ENCODE measurements at regions not wholly inside any gene's neighbourhood (a gene's known extent, or its start where the extent isn't known, plus 50 kb on each side); places are given as distances from the start of the nearest gene placed in this dataset.

DNA sequence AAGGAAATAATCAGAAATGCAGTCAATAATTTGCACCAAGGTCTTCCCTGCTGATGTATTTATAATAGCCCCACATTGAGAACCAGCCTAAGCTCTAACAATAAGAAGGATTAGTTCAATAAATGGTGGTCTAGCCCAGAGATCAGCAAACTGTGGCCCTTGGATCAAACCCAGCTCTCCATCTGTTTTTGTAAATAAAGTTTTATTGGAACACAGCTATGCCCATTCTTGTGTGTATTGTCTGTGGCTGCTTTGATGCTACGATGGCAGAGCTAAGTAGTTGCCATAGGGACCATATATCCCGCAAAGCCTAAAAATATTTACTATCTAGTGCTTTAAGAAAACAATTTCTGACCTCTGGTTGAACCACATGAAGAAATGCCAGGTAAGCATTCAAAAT lies 154.9 kb downstream of the EMX2 start:
- no peak overlapping the region for H3K4me3 ChIP-seq (ENCODE audit: low read depth, low read length)
- TF ChIP-seq, protein P1, sequence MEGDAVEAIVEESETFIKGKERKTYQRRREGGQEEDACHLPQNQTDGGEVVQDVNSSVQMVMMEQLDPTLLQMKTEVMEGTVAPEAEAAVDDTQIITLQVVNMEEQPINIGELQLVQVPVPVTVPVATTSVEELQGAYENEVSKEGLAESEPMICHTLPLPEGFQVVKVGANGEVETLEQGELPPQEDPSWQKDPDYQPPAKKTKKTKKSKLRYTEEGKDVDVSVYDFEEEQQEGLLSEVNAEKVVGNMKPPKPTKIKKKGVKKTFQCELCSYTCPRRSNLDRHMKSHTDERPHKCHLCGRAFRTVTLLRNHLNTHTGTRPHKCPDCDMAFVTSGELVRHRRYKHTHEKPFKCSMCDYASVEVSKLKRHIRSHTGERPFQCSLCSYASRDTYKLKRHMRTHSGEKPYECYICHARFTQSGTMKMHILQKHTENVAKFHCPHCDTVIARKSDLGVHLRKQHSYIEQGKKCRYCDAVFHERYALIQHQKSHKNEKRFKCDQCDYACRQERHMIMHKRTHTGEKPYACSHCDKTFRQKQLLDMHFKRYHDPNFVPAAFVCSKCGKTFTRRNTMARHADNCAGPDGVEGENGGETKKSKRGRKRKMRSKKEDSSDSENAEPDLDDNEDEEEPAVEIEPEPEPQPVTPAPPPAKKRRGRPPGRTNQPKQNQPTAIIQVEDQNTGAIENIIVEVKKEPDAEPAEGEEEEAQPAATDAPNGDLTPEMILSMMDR (IDR thresholded peaks at IDR 0.05; ENCODE audit: insufficient read depth, low read depth, low read length, missing control alignments), result no peak
- DNase-seq (ENCODE audit: low read depth), result no peak

DNA sequence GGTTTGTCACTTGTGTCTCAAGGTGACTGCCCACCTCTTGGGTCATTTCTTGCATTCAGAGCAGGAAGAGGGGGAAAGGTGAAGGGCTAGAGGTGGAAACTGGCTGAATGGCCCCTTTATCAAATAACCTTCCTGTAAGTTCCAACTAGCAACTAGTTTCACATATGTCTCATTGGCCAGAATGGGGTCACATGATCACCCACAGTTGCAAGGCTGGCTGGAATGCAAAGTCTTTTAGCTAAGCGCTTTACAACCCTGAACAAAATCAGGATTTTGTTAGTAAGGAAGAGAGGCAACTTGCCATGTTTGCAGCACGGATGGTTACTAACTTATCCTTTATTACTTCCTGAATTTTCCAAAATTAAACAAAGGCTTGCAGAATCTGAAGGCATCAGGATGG lies 156.3 kb downstream of the EMX2 start:
- no peak overlapping the region for H3K4me3 ChIP-seq (ENCODE audit: low read depth, low read length)
- TF ChIP-seq, protein P1 (IDR thresholded peaks at IDR 0.05; ENCODE audit: insufficient read depth, low read depth, low read length, missing control alignments), result no peak
- DNase-seq (ENCODE audit: low read depth), result no peak

DNA sequence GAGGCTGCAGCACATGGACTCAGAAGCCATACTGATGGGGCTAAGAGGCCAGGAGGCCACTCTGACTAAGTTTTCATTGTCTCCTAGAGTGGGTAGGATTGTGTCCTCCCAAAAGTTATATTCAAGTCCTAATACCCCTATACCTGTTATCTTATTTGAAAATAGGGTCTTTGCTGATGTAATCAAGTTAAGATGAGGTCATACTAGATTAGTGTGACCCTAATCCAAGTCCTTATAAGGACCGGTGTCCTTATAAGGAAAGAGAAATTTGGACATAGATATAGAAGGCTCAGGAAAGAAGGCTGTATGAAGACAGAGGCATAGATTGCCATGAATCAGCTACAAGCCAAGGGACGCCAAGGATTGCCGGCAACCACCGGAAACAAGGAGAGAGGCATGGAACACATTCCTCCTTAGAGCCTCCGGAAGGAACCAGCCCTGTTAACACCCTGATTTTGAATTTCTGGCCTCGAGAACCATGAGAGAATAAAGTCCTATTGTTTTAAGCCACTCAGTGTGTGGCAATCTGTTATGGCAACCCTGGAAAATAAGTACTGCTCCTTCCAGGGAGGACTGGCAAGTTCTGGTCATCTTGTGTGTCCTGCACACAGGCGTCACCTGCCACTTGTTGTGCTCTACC lies 157.0 kb downstream of the EMX2 start:
- no peak overlapping the region for H3K4me3 ChIP-seq (ENCODE audit: low read depth, low read length)
- DNase-seq (ENCODE audit: low read depth), result no peak

DNA sequence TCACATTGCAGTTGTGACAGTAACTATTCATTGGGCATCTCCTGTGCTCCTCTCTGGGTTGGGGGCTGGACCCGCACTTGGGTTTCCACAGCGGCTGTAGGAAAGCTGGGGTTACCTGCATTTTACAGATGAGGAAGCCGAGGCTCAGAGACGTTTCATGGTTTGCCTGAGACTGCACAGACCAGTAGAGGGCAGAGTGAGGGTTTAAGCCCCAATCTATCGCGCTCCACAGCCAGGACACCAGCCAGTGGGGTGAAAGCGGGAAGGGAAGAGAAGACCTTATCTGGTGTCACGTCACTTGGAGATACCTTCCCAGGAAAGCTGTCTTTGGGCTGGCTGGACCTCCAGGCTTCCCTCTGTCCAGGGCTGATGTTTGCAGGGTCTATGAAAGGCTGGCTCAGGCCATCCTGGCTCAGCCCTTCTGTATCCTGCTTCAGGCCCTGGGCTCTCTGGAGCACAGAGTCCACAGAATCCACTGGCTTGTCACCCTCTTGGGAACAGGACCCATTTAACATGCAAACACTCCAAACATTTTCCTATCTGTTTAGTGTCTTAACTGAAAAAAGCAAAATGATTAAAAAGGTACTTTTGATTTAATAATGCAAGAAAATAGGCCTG lies 167.7 kb downstream of the EMX2 start:
- DNase-seq (ENCODE audit: low read depth), result no peak
- TF ChIP-seq, protein P1 (IDR thresholded peaks at IDR 0.05; ENCODE audit: insufficient read depth, low read depth, low read length, missing control alignments), result no peak
- H3K4me3 ChIP-seq (ENCODE audit: low read depth, low read length), result no peak overlapping the region

More for the DNA sequence above, 157.0 kb downstream of the EMX2 start:
- TF ChIP-seq, protein P1 (IDR thresholded peaks at IDR 0.05; ENCODE audit: insufficient read depth, low read depth, low read length, missing control alignments), result no peak

DNA sequence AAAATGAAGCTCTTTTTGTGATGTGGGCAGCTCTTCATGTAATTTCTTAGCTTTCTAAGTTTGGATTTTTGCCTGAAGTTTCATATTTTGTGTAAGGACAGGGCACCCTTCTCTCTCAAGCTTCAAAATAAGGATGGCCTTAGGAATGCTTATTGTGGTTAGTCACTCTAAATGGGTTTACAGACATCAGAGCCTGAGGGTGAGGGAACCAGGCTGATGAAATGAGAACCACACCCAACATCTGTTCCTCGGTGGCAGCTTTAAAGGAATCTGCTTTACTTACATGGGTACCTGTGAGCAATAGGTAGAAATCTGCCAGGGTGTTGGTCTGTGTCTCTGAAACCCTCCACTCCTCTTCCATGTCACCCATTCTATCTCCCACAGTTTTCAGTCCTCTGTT lies 174.3 kb downstream of the EMX2 start:
- no peak for DNase-seq (ENCODE audit: low read depth)
- TF ChIP-seq, protein P1 (IDR thresholded peaks at IDR 0.05; ENCODE audit: insufficient read depth, low read depth, low read length, missing control alignments), result no peak
- H3K4me3 ChIP-seq (ENCODE audit: low read depth, low read length), result no peak overlapping the region

DNA sequence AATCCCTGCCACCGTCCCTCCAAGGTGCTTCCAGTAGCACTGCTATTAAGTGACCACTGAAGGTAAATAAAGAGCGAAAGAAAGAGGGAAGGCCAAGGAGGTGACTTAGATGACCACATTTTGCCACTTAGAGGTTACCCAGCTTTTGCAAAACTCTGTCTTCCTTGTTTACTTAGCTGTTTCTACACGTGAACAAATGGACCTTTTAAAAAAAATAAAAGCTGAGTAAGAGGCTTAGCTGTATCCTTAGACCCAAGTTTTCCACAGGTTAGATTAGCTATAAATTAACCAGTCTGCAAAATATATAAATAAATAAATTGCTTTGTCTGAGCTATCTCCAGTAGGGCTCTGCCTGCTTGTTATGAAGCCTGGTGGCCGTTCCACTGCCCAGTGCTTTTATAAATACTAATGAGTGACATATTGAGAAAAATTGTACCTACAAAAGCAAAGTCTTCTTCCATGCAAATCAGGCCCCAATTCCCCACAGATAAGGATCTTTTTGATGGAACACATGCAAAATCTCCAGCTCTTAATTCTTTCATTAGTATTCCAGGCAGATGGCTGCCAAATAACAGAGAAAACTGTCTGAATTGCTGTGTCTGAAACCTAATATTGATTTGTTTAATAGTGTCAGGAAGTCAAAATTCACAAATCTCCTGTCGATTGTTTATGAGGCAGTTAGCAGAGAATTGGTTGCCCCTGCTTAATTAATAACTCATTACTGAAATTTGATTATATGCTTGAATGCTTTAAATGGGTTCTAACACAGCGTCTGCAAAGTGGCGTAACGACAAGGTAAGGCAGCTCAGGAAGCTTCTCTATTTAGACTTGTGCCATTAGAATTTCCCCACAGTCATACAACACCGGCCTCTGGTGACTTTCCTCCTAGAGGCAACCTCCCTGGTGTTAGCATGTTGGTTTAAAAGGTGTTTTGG lies 176.7 kb downstream of the EMX2 start:
- TF ChIP-seq, protein P1 (IDR thresholded peaks at IDR 0.05; ENCODE audit: insufficient read depth, low read depth, low read length, missing control alignments), result no peak
- DNase-seq (ENCODE audit: low read depth), result no peak
- no peak overlapping the region for H3K4me3 ChIP-seq (ENCODE audit: low read depth, low read length)

All from GM12865 (cell line).